ENCODE measurements at regions not wholly inside any gene's neighbourhood (a gene's known extent, or its start where the extent isn't known, plus 50 kb on each side); places are given as distances from the start of the nearest gene placed in this dataset.
A peak's percentile ranks its signal among the peaks of the same experiment; 100 is the strongest.

DNA sequence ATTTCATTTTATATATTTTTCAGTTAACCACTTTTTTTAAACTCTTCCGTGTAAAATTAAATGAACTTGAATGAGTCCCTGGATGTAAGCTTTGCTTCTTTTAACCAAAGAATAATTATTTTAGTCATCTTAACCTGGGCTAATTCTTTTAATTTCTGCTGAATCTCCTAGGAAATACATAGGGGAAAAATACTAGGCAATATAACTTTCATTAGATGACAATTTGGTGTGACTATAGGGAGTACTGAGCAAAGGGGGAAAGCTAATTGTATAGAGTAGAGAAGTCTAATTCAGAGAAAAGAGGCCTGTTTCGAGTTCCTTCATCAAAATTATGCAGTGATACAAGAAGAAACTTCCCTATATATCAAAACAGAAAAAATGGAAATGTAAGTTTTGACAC lies 388.1 kb downstream of the NOVA1 start:
- TF ChIP-seq, protein P1, sequence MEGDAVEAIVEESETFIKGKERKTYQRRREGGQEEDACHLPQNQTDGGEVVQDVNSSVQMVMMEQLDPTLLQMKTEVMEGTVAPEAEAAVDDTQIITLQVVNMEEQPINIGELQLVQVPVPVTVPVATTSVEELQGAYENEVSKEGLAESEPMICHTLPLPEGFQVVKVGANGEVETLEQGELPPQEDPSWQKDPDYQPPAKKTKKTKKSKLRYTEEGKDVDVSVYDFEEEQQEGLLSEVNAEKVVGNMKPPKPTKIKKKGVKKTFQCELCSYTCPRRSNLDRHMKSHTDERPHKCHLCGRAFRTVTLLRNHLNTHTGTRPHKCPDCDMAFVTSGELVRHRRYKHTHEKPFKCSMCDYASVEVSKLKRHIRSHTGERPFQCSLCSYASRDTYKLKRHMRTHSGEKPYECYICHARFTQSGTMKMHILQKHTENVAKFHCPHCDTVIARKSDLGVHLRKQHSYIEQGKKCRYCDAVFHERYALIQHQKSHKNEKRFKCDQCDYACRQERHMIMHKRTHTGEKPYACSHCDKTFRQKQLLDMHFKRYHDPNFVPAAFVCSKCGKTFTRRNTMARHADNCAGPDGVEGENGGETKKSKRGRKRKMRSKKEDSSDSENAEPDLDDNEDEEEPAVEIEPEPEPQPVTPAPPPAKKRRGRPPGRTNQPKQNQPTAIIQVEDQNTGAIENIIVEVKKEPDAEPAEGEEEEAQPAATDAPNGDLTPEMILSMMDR (conservative IDR thresholded peaks at IDR 0.05; ENCODE audit: low read depth, low read length) = no peak

DNA sequence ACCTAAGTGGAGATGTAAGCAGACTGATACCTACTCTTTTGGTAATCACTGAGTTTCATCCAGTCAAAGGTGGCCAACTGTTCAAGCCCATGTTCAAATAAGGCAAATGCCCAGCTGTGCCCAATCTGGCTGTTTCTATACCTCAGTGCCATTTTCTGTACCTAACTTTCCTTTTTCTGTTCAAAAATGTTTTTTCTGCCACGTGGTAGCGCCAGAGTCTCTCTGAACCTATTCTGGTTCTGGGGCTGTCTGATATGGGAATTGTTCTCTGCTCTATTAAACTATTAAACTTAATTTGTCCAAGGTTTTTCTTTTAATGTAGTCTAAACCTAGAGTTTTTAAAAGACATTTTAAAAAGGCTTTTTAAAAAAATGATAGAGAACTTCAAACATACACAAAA lies 391.2 kb downstream of the NOVA1 start:
- DNase-seq (ENCODE audit: low read depth) = no peak
- TF ChIP-seq, protein P1 (conservative IDR thresholded peaks at IDR 0.05; ENCODE audit: low read depth, low read length) = no peak
- no peak overlapping the region for H3K4me3 ChIP-seq (ENCODE audit: low read depth, low read length)

More for the DNA sequence above, 388.1 kb downstream of the NOVA1 start:
- no peak overlapping the region for H3K4me3 ChIP-seq (ENCODE audit: low read depth, low read length)
- no peak for DNase-seq (ENCODE audit: low read depth)

DNA sequence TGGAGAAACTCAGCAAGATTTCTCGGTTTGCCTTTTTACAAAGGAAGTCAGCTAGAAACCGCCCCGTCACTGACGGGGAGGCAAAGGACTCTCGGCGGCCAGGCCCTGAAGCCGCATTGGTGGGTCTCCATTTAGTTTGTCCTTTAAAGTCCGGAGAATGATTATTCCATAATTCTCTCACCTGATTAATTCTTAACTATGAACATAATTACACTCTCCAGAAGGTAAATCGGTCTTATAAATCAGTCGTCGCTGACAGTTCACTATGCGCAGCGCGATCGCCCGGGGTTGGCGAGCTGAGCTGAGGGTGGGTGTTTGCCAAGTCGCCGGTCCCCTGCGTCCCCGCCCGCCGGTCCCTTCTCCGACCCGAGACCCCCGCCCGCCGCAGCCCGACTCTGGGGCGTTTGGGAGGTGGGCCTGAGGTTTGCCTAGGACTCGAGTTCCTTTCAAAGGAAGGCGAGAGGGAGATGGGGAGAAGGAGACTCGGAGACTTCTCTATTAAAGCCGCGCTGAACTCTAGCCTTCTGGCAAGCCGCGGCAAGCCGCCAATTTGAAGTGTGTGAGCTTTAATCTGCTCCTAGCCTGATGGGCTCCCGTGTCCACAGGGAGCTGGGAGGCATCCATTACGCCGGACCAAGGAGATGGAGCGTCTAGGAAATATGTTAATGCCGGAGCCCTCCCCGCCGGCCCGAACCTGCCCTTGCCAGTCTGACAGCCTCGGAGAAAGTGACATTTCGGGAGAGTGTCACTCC lies 392.9 kb downstream of the NOVA1 start:
- peak overlapping the region; percentile 57 for H3K4me3 ChIP-seq (ENCODE audit: low read depth, low read length)
- TF ChIP-seq, protein P1 (conservative IDR thresholded peaks at IDR 0.05; ENCODE audit: low read depth, low read length) = no peak
- DNase-seq (ENCODE audit: low read depth) = peak; percentile 31

DNA sequence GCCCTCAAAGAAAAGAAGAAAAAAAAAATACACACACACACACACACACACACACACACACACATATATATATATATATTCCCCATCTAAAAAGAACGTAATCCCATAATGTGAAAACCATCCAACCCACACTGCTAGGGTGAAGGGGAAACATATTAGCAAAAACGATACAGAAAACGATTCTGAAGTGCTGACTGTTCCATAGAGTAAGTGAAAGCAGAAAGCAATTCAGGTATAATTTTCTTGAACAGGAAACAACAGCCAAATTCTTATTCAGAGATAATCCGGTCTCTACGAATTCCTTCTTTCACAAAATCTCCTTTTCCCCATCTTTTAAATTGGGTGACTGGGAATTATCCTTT lies 393.5 kb downstream of the NOVA1 start:
- peak; percentile 11 for DNase-seq (ENCODE audit: low read depth)
- peak overlapping the region; percentile 57 for H3K4me3 ChIP-seq (ENCODE audit: low read depth, low read length)
- TF ChIP-seq, protein P1 (conservative IDR thresholded peaks at IDR 0.05; ENCODE audit: low read depth, low read length) = no peak

DNA sequence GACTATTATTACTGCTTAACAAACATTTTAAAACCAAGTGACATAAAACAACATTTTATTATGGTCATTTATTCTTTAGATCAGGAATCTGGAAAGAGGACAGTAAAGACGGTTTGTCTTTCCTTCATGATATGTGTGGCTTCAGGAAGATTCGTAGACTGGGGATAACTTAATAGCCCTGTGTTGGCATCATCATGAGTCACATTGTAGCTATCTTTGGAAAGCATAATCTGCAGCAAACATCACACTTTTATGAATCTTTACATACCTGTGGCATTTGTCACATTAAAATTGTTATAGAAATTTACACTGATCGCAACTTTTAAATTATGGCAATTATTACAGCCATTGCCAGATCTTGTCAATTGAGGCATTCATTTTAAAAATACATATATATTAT lies 397.1 kb downstream of the NOVA1 start:
- TF ChIP-seq, protein P1 (conservative IDR thresholded peaks at IDR 0.05; ENCODE audit: low read depth, low read length) = no peak
- H3K4me3 ChIP-seq (ENCODE audit: low read depth, low read length) = no peak overlapping the region
- DNase-seq (ENCODE audit: low read depth) = peak; percentile 41

DNA sequence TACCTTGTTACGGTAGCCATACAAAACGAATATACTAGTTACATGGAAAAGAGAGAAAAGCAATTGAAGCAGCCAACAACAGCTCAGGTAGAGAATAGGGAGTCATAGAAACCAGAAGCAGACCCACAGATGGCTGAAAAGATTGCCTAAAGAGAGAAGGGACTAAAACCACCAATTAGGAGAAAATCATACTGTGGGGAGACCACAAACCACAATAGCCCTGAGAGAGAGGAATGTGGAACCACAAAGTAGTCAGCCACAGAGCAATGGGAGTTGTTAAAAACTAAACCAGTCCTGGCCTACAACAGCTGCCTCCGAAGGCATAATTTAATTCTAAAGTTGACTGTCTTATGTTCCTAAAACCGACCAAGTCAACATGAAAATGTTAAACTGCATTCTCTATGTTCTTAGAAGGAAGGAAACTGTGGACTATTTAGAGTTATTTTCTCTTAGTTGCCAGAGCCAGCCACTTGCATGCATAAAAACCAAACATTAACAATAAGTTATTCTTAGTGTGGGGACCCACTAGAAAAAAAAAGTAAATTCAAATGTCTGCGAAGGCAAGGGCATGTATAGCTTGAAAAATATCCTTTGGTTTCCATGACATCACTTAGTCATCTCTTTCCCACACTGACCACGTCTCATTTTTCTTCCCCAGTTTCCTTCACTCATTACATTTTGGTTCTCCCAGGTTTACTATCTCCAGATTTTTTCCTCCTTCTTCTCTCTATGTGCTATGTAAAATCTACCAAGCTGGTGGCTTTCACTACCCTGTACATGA lies 398.1 kb downstream of the NOVA1 start:
- H3K4me3 ChIP-seq (ENCODE audit: low read depth, low read length) = no peak overlapping the region
- peak; percentile 80 for DNase-seq (ENCODE audit: low read depth)
- TF ChIP-seq, protein P1 (conservative IDR thresholded peaks at IDR 0.05; ENCODE audit: low read depth, low read length) = no peak

All from choroid plexus epithelial cell (primary cell).